Keratinocyte (primary cell): ENCODE measurements at regions not wholly inside any gene's neighbourhood (a gene's known extent, or its start where the extent isn't known, plus 50 kb on each side); places are given as distances from the start of the nearest gene placed in this dataset.

Experiments used
- DNase-seq: peaks from one replicate; pipeline ENCODE4 v3.0.0-alpha.2; 2011; ENCODE audit warnings: low read depth, missing footprints, low spot score
- FAIRE-seq: peaks from 2 replicates; lab custom pipeline; 2011; peaks lifted over from hg19 to GRCh38; lab: Jason Lieb, UNC
- H2AFZ ChIP-seq: 2 replicates; pipeline ENCODE4 v1.6.0; 2012; ENCODE audit warnings: low read length, control low read depth, inconsistent platforms; ENCODE audit not compliant: control insufficient read depth
- H3K27ac ChIP-seq: 2 replicates; pipeline ENCODE4 v1.5.1; 2011; ENCODE audit warnings: low read length; ENCODE audit not compliant: control insufficient read depth, insufficient read depth
- H3K27me3 ChIP-seq: 3 replicates; pipeline ENCODE4 v1.6.0; 2011; ENCODE audit warnings: low read length; ENCODE audit not compliant: control insufficient read depth, insufficient read depth; ENCODE audit errors: extremely low read depth
- H3K36me3 ChIP-seq, 2 experiments: 2 replicates in 1 of 2; 3 replicates in 1 of 2; pipeline ENCODE4 v1.5.1; 2011; ENCODE audit warnings: low read length in 2 of 2, mild to moderate bottlenecking in 1 of 2; ENCODE audit not compliant: control insufficient read depth in 2 of 2, insufficient read depth in 2 of 2; ENCODE audit errors: extremely low read depth in 1 of 2
- H3K4me1 ChIP-seq: 3 replicates; pipeline ENCODE4 v1.5.1; 2011; ENCODE audit warnings: low read length; ENCODE audit not compliant: control insufficient read depth, insufficient read depth; ENCODE audit errors: extremely low read depth
- H3K4me2 ChIP-seq: 3 replicates; pipeline ENCODE4 v1.6.0; 2011; ENCODE audit warnings: low read depth, low read length; ENCODE audit not compliant: control insufficient read depth, insufficient read depth; ENCODE audit errors: extremely low read depth
- H3K4me3 ChIP-seq, 3 experiments: fragments of 200-600 bp in 1 of 3; sonication (generic) in 1 of 3; 2 replicates in 2 of 3; 3 replicates in 1 of 3; pipeline ENCODE4 v1.5.1; 2011 to 2016; ENCODE audit warnings: low read length in 3 of 3, mild to moderate bottlenecking in 3 of 3, control low read depth in 2 of 3, inconsistent platforms in 1 of 3, low read depth in 1 of 3, mixed read lengths in 1 of 3, mixed run types in 1 of 3, moderate library complexity in 1 of 3; ENCODE audit not compliant: control insufficient read depth in 2 of 3, insufficient read depth in 2 of 3; ENCODE audit errors: extremely low read depth in 1 of 3
- H3K79me2 ChIP-seq: 2 replicates; pipeline ENCODE4 v1.6.0; 2012; ENCODE audit warnings: low read length; ENCODE audit not compliant: control insufficient read depth, insufficient read depth
- H3K9ac ChIP-seq: 3 replicates; pipeline ENCODE4 v1.6.0; 2011; ENCODE audit warnings: low read length; ENCODE audit not compliant: control insufficient read depth, insufficient read depth; ENCODE audit errors: extremely low read depth
- H3K9me1 ChIP-seq: 3 replicates; pipeline ENCODE4 v1.6.0; 2011; ENCODE audit warnings: low read length; ENCODE audit not compliant: control insufficient read depth, insufficient read depth; ENCODE audit errors: extremely low read depth
- H3K9me3 ChIP-seq: 2 replicates; pipeline ENCODE4 v1.5.1; 2012; ENCODE audit warnings: low read depth, low read length; ENCODE audit not compliant: control insufficient read depth
- H4K20me1 ChIP-seq: 3 replicates; pipeline ENCODE4 v1.6.0; 2011; ENCODE audit warnings: low read length; ENCODE audit not compliant: control insufficient read depth, insufficient read depth; ENCODE audit errors: extremely low read depth
- EZH2 ChIP-seq: IDR thresholded peaks from one replicate; pipeline ENCODE4 v1.6.1; 2012; ENCODE audit warnings: inconsistent platforms, mild to moderate bottlenecking, low read length, moderate library complexity
- dilution Hi-C: fragments of 300-500 bp; cut with MboI; formaldehyde crosslinking; loops from one replicate; pipeline ENCODE4 v1.7.0; 2020; ENCODE audit warnings: low sequenced_read_pairs; ENCODE audit not compliant: extremely low pct_ligation_motif_present
- TF ChIP-seq, protein P1 (sequence below), 3 experiments: IDR thresholded peaks in 1 of 3; conservative IDR thresholded peaks in 1 of 3; optimal IDR thresholded peaks in 1 of 3; 2 replicates in 2 of 3; 3 replicates in 1 of 3; pipeline versions ENCODE3 to v1.5.1; 2011; ENCODE audit warnings: low read length in 3 of 3, mild to moderate bottlenecking in 3 of 3, moderate library complexity in 2 of 3, control low read depth in 1 of 3, inconsistent platforms in 1 of 3; ENCODE audit not compliant: insufficient read depth in 2 of 3; ENCODE audit errors: extremely low read depth in 1 of 3

DNA sequence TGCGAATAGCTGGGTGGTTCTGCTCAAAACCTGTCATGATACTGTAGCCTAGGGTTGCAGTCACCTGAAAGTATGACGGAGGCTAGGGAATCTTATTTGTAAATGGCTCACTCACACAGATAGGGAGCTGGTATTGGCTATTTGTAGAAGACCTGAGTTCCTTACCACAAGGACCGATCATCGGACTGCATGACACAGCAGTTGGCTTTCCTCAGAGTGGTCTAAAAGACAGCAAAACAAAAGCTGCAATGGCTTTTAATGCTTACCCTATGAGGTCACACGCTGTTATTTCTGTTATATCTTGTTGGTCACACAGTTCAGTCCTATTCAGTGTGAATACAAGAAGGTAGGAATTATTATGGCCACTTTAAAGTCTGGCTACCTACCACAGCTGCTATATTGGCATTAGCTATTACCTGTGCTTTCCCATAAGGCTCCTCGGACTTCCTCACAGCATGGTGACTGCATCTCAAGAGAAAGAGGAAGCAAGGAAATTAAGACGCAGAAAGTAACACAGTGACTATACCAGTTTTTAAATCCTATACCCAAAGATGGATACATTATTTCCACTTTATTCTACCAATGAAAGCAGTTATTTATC lies 68.4 kb upstream of the LRRC7 start:
- Histone ChIP-seq H3K27ac (no peak overlapping the region), H3K79me2 (no peaks in the 10 kb centered on the region), H3K4me1 (peaks cover 8% of the 10 kb centered on the region), H3K27me3 (no peaks in the 10 kb centered on the region), H2AFZ (no peak overlapping the region), H3K4me2 (no peak overlapping the region), H3K4me3 (no peak overlapping the region), H3K9me1 (no peaks in the 10 kb centered on the region), H3K9me3 (no peaks in the 10 kb centered on the region), H3K36me3 (no peaks in the 10 kb centered on the region), H3K9ac (no peak overlapping the region), H4K20me1 (no peaks in the 10 kb centered on the region)
- FAIRE-seq: no peak
- dilution Hi-C loops: no loop called here
- DNase-seq: no peak
- TF ChIP-seq, protein P1, sequence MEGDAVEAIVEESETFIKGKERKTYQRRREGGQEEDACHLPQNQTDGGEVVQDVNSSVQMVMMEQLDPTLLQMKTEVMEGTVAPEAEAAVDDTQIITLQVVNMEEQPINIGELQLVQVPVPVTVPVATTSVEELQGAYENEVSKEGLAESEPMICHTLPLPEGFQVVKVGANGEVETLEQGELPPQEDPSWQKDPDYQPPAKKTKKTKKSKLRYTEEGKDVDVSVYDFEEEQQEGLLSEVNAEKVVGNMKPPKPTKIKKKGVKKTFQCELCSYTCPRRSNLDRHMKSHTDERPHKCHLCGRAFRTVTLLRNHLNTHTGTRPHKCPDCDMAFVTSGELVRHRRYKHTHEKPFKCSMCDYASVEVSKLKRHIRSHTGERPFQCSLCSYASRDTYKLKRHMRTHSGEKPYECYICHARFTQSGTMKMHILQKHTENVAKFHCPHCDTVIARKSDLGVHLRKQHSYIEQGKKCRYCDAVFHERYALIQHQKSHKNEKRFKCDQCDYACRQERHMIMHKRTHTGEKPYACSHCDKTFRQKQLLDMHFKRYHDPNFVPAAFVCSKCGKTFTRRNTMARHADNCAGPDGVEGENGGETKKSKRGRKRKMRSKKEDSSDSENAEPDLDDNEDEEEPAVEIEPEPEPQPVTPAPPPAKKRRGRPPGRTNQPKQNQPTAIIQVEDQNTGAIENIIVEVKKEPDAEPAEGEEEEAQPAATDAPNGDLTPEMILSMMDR (optimal IDR thresholded peaks at IDR 0.05 in 1 of 3, IDR thresholded peaks at IDR 0.05 in 1 of 3, conservative IDR thresholded peaks at IDR 0.05 in 1 of 3; ENCODE audit: extremely low read depth in 1 of 3, insufficient read depth in 2 of 3, low read length in 3 of 3): no peak
- TF ChIP-seq EZH2: no peak

DNA sequence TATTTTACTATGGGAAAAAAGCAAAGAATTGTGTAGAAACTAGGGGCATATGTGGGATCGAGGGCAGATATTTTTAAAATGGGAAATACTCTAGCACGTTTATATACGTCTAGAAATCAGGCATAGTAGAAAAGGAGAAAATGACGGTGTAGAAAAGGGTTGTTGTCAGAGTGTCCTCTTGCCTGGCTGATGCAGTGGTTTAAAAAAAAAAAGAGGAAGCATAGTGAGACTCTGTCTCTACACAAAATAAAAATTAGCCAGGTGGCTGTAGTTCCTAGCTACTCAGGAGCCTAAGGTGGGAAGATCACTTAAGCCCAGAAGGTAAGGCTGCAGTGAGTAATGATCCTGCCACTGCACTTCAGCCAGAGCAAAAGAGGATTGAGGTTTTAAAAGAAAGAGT lies 64.7 kb upstream of the LRRC7 start:
- dilution Hi-C loops: no loop called here
- no peak for DNase-seq

More for the DNA sequence above, 64.7 kb upstream of the LRRC7 start:
- Histone ChIP-seq H3K4me2 (no peak overlapping the region), H3K4me1 (no peaks in the 10 kb centered on the region), H4K20me1 (no peaks in the 10 kb centered on the region), H3K4me3 (no peak overlapping the region), H3K9ac (no peak overlapping the region), H3K36me3 (no peaks in the 10 kb centered on the region), H3K27ac (no peak overlapping the region), H3K9me1 (no peaks in the 10 kb centered on the region), H3K79me2 (no peaks in the 10 kb centered on the region), H3K27me3 (no peaks in the 10 kb centered on the region), H2AFZ (peak overlapping the region; percentile 63), H3K9me3 (no peaks in the 10 kb centered on the region)
- FAIRE-seq: no peak
- TF ChIP-seq, protein P1 (optimal IDR thresholded peaks at IDR 0.05 in 1 of 3, IDR thresholded peaks at IDR 0.05 in 1 of 3, conservative IDR thresholded peaks at IDR 0.05 in 1 of 3; ENCODE audit: extremely low read depth in 1 of 3, insufficient read depth in 2 of 3, low read length in 3 of 3): no peak
- no peak for TF ChIP-seq EZH2
